CMK (cell line): ENCODE measurements at regions not wholly inside any gene's neighbourhood (a gene's known extent, or its start where the extent isn't known, plus 50 kb on each side); places are given as distances from the start of the nearest gene placed in this dataset.

Experiments used
- DNase-seq: peaks from one replicate; pipeline ENCODE4 v3.0.0-alpha.2; 2010; ENCODE audit warnings: low read depth

DNA sequence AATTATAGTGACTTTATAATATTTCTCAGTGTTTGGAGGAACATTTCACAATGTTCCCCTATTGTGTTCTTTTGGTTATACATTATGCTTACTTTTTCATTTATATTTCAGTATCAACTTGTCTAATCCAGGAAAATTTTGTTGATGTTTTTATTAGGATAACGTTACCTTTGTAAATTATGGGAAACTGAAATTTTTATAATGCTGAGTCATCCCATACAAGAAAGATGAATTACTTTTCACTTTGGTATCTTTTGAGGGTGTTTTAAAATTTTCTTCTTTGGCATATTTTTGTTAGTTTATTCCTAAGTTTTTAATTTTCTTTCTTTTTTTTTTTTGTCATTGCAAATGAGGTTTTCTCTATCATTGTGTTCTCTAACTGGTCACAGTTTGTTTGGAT is 542.7 kb downstream of the SLC16A7 start:
- no peak for DNase-seq

DNA sequence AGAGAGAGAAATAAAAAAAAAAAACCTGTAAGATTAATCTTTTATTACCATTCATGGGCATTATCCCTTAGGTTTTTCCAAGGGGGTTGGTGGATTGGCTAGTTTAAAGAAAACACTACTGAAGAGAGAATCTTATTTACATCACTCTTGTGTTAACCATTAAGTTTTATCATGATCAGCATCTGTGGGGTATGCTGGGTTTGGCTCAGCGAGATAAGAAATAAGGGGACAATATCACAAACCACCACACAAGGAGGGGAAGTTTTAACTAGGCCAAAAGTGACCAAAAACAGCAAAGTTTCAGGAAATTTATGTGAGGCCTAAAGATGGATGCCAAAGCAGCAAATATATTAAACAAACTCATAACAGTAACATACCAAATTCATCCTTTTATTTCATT is 548.6 kb downstream of the SLC16A7 start:
- peak; percentile 70 for DNase-seq

DNA sequence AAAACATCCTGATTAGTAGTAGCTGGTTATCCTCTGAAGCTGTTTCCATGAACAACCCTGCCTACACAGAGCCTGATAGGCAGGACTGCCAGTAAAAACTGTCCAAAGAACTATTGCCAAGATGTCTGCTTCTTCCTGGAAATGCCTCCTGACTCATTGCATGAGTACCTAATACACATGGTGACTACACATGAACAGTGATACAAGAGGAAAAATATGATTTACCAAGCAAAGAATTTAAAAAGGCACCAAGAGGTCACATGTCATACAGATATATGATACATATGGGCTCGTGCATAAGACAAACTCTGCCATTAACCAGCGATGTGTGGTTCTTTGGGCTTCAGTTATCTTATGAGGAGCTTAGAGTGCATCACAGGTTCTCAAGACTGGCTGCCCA is 552.3 kb downstream of the SLC16A7 start:
- DNase-seq = no peak

DNA sequence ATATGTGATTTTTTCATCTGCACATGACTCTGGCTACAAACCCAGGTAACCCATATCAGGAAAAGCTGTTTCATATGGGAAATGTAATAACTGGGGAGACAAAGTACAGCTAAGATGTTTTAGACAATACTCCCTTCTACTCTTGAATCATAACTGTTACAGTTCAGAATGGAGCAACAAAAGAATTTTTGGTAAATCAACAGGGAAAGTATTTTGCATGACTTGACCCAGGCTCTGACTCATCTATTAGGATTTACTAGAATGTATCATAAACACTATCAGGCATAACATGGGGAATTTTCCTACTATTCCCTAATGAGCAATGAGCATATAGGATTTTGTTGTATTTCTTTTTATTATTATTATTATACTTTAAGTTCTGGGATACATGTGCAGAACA is 553.0 kb downstream of the SLC16A7 start:
- no peak for DNase-seq

DNA sequence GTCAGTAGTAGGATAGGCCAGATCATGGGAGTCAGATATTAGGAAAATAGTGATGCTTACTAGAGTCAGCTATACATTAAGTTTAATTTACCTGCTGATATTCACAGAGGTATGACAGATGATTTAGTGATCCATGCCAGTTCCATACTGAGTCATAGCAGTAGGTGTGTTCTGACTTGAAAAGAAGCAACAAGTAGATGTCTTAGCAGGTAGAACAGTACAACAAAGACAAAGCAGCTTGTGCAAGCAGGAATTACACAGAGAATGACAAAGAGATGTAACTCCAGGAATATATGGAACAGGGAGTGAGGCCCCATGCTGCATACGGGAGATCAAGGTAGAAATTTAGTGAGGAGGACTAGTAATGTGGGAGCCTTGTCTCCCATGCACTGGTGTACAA is 556.9 kb downstream of the SLC16A7 start:
- no peak for DNase-seq

DNA sequence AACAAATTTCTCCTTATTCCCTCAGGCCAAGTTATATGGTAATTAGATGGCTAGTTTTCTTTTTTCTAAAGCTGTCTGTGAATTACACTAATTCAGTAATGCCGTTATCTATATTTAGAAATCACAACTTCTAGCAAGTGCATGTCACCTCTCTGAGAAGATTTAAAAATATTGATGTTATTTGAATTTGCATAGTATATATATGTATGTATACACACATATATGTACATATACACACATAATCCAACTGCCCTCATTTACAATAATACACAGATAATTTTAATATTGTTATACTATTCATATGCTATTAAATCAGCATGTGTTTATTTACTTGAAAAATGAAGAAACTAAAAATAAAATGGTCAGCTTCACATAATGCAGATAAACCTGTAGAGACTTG is 563.9 kb downstream of the SLC16A7 start:
- DNase-seq = no peak

DNA sequence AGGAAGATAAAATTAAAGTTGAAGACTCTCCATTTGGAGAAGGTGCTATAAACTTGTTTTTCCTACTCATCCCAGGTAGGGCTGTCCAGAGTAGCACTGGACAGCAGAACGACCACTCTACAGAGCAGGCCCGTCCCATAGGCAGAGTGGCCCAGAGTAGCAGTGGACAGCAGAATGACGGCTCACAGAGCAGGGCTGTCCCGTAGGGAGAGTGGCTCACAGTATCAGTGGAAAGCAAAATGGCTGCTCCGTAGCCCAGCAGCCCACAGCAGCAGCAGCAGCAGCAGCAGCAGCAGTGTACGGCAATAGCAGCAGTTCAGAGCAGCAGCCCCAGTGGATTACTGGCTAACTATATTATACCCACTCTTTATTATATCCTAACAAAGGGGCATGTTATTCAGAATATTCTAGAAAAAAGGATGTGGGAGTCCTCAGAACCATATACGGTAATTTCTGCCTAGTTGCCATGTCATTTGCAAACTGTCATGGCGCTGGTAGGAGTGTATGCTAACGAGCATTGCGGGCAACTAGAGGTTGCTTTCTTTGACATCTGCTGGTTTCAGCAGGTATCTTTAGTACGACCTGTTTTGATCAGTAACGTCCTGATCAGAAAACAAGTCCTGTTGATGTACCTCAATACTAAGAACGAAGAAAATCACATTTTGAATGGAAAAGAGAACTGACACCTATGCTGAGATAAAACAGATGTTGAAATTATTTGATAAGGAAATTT is 567.3 kb downstream of the SLC16A7 start:
- no peak for DNase-seq

DNA sequence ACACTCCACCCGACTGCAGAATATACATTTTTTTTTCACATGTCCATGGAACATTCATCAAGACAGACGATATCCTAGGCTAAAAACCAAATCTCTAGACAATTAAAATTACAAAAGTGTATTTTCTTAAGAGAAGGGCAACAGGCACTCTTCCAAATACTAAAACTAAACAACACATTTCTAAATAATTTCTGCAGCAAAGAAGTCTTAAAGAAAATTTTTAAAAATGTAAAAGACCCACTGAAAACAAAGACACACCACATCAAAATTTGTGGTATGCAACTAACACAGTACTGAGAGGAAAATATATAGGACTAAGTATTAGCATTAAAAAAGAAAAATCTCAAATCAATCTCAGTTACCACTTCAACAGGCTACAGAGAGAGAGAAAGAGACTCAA is 570.0 kb downstream of the SLC16A7 start:
- DNase-seq = no peak

DNA sequence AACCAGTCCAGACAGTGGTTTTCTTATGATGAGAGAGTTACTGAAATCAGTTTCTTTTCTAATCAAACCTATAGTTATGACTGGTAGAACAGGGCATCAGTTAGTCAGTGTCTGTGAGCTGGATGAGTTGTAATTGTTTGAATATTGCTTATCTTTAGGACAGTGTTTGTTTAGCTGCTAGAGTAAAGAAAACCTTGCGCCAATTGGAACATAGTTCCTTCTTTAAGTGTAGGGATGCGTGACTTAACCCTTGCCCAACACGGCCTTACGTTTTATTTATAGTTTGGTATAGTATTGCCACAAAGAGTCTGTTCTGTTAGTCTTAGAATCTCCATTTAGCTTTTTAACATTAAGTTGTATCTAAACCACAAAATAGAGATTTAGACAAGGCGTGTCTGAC is 572.6 kb downstream of the SLC16A7 start:
- no peak for DNase-seq

DNA sequence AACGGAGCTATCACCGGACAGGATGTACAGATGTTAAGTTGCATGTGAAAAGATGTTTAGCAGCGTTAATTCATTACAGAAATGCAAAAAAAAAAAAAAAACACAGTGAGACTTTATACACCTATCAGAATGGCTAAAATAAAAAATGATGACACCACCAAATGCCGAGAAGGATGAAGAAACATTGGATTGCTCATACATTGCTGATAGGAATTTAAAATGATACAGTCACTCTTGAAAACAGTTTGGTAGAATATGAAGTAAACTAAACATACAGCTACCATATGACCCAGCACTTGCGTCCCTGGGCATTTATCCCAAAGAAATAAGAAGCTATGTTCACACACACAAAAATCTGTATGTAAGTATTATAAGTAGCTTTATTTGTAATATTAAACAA is 574.1 kb downstream of the SLC16A7 start:
- DNase-seq = no peak

DNA sequence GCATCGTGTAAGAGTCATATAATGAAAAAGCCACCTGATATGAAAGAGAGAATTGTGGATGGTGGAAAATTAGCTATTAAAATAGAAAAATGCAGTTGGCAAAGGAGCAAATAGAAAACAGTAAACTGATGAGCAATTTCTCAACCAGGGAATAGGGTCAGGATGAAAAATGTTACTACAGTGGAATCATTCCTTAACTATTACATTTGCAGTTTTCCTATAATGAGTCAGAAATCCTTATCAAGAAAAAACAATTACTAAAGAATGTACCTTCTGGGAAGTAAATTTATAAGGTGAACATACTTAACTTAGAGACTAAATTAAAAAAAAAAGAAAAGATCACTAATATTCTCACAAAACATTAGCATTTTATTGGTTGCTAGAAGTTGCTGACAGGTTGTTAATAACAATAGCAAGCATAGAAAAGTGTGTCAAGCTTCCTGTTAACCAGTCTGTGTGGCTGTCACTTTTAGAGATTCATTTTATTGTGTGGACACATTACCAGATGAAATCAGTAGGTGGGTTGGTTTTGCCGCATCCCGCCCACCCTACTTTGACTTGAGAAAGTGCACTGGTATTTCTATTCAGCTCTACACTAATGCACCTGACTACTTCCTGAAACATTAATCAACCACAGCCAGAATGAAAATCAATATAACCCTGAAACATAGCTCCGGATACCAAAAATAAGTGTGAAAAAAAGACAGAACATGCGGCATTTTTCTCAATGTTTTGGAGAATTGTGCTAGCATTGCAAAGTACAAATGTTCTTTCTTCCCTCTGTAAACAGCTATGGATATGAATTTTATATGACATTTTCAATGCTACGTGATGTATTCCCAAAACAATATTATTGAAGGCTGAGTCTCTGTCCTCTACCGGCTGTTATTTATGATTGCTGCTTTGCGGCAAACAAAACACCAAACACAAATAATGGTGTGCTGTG is 576.7 kb downstream of the SLC16A7 start:
- DNase-seq = no peak

DNA sequence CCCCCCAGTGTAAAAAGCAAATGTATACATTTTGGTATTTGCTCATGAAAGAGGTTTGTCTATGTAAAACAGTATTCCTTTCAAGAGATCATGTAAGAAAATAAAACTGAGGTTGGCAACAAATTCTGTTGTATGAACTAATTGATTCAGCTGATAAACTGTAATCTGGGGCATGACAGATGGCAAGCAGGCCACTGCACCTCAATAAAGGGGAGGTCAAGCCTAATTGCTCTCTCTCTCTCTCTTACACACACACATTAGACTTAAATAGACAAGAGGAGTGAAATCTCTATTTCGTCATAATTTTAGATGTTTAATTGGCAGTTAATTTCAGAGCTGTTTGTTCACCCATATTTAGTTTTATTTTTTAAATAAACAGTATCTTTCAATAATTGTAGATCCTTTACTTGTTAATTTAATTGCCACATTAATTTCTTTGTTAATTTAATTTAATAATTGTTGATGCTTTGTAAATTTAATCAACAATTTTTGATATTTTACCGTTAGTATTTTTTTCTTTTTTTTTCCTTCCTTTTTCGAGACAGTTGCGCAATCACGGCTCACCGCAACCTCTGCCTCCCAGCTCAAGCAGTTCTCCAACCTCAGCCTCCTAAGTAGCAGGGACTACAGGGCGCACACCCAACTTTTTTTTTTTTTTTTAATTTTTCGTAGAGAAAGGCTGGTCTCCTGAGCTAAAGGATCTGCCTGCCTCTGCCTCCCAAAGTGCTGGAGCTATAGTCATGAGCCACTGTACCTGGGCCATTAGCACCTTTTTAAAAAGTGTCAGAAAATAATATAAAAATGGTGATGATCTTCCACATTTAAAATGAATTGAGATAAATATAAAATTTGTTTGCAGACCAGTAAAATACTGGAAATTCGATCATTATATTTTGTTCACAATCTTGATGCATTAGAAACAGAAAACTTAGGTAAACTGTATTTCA is 577.7 kb downstream of the SLC16A7 start:
- no peak for DNase-seq

DNA sequence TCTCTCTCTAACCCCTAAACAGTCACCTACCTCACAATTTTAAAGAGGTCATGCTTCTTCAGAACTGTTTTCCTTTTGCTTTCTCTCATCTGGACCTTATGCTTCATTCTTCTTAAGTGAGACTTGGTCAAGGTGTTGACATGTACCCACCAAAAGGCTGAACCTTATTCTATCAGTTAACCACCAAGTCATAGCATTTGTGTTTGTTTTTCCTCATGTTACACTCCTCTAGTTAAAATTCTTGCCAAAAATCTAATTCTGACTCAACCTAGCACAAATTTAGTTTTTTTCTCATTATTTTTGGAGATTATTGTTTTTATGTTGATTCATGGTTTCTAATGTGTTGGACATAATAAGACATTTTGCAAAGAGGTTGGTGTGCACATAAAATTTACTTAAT is 578.6 kb downstream of the SLC16A7 start:
- DNase-seq = no peak

DNA sequence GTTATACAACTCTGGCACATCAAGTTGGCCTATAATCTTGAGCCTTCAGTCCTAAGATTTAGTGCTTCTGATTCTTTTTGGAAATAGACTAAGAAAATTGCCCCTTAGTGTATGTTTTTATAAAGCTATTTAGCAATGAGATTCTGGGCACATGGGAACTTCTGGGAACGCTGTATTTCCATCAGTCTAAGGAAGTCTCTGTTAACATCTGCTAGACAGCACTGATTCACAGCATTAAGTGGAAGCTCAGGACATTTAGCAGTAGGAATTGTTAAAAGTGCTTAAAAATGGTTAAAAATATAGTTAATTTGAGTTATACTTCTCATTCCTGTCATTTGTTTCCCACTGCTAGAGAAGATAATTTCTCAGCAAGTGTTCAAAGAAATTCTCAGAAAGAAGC is 579.1 kb downstream of the SLC16A7 start:
- no peak for DNase-seq

DNA sequence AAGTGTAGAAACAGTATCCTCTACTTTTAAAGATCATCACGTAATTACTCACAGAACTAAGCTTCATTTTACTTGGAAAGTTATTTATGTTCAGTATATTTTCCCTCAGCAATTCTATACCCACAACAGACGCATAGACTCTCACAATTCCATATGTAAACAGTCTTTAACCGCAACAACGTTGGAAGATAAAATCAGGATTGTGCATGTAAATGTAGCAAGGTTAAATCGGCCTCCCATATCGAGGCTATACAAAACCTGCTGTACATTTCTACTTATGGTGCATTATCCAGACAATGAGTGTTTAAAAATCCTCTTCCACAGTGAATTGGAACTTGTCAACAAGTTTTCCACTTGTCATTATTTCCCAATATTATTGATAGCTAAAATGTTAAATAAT is 581.1 kb downstream of the SLC16A7 start:
- no peak for DNase-seq

DNA sequence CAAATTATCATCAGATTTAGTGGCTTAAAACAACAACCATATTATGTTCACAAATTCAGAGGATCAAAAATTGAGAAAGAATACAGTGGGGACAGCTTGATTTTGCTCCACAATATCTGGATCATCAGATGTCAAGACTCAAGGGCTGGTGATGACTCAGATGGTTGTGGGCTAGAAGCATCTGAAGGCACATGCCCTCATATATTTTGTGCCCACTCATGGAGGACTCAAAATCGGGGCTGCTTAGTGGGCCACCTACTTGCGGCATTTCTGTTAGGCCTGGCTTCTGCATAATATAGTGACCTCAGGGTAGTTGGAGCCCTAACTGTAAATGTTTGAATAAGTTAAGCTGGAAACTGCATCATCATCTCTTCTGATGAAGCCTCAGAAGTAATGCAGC is 584.5 kb downstream of the SLC16A7 start:
- no peak for DNase-seq

DNA sequence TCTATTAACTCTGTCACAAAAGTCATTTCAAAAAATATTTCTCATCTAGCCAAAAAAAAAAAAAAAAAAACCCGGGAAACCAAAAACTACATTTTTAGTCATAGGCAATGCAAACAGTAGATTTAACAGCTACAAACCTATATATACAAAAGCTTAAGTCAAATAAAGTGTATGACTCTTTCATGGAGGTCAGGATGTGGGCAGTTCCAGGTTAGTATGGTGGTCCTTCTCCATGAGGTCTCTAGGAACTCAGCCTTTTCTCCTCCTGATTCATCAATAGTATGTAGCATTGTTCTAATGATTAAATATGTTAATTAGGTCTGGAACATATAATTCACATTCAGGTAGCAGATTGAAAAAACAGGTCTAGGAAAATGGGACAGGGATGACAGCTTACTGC is 586.5 kb downstream of the SLC16A7 start:
- DNase-seq = no peak

DNA sequence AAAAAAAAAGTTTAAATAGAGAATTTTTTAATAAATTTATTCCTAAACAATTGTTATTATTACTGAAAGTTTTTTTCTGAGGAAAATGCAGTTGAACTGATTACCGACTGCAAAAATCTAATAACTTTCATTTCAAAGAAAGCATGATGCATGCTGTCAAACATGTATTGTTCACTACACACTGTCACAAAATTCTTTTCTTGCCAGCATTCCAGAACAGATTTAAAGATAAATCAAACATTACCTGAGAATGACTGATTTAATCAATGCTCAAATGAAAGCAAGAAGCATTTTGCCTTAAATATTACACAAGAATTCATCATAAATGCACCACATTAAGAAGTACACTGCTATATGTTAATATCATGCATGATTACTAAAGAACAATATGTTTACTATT is 588.3 kb downstream of the SLC16A7 start:
- DNase-seq = no peak

DNA sequence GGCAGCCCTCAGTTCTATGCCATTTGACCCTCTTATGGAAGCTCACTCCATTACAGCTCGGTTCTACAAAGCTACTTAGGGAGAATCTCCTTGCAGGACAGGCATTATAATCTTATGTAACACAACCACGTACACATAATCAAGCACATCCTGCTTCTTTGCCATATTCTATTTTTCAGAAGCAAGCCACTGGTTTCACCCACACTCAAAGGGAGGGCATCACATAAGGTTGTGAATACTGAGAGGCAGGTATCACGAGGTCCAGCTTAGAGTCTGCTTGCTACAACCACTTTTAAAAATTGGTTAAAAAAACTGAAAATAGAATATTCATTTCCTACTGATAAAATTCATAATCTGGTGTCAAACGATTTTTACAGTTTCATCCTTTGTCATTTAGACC is 589.2 kb downstream of the SLC16A7 start:
- DNase-seq = no peak

DNA sequence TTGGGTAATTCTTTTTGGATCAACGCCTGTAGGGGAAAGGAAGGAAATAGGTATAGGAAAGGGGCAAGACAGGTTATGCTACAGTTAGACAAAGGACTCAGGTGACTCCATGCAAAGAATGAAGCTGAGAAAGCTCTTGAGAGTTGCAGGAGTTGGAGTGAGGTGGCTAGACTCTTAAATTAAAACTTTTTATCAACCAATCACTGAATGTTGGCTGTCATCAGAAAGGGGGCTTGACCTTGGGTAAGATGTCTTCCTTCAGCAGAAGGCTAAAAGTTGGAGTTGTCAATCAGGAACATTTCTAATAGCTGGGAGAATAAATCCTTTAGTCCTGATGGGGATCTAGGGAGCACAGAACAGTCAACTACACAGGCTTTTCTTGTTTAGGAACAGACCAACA is 595.4 kb downstream of the SLC16A7 start:
- no peak for DNase-seq

DNA sequence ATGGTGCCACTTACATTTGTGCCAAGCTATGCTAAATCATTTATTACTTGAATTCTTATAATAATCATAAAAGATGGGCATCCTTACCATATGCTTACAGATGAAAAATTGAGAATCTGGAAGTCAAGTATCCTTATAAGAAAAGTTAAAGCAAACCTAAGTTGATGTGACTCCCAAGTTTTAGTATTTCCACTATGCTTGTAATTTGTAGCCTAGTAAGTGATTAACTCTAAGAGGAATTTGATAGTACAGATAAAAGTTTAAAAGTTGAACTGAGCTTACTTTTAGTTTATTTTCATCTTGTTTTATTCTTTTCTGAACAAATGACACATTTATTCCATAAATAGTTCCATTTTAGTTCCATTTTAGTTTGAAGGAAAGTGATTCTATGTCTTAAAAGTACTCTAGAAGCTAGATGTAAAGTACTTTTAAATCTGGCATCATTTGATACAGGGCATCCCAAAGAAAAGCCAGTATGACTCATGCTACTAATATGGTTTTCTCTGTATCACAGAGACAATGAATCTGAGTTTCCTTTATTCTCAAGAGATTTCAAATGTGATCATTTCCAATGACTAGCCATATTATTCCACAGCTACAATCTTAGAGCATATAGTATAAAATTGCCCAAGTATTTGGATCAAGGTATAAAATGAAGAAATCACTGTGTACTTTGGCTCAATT is 596.0 kb downstream of the SLC16A7 start:
- no peak for DNase-seq

DNA sequence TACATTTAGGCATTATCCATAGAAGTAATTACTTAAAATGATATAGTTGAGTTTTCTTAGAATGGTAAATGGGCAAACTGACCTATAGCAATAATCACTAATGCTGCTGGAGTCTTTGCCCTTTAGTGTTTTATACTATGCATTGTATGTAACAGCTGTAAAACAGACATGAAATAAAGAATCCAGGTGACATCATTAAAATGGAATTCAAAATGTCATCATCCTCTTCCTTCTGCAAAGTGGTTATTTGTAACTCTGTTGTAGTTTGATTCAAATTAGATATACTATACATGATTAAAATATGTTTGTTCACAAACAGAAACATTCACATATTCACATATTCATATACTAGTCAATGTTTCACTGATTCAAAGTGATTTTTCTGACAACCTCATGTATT is 598.8 kb downstream of the SLC16A7 start:
- DNase-seq = no peak
